OCI-LY1 (cell line): ENCODE measurements at regions not wholly inside any gene's neighbourhood (a gene's known extent, or its start where the extent isn't known, plus 50 kb on each side); places are given as distances from the start of the nearest gene placed in this dataset.

Experiments used
- H2AFZ ChIP-seq: fragments of 200-600 bp; sonication (generic), shearing (Covaris generic); 2 replicates; pipeline ENCODE4 v1.6.0; 2014; ENCODE audit warnings: antibody characterized with exemption, mild to moderate bottlenecking, low read length
- H3F3A ChIP-seq: fragments of 200-600 bp; sonication (generic), shearing (Covaris generic); 2 replicates; pipeline ENCODE4 v1.6.0; 2014; ENCODE audit warnings: mild to moderate bottlenecking, antibody characterized with exemption, low read length, moderate library complexity; ENCODE audit not compliant: insufficient read depth
- H3K27ac ChIP-seq: fragments of 200-600 bp; sonication (generic); 2 replicates; pipeline ENCODE4 v1.5.1; 2014; ENCODE audit warnings: low read length, mixed run types, mild to moderate bottlenecking, low read depth; ENCODE audit not compliant: poor library complexity, severe bottlenecking
- H3K27me3 ChIP-seq: fragments of 200-600 bp; sonication (generic); 2 replicates; pipeline ENCODE4 v1.6.0; 2014; ENCODE audit warnings: antibody characterized with exemption, mild to moderate bottlenecking, low read length, moderate library complexity; ENCODE audit not compliant: insufficient read depth
- H3K36me3 ChIP-seq: fragments of 200-600 bp; sonication (generic); 2 replicates; pipeline ENCODE4 v1.6.1; 2014; ENCODE audit warnings: mild to moderate bottlenecking, antibody characterized with exemption, low read length, moderate library complexity, mixed read lengths; ENCODE audit not compliant: insufficient read depth
- H3K4me1 ChIP-seq: fragments of 200-600 bp; sonication (generic); 2 replicates; pipeline ENCODE4 v1.5.1; 2014; ENCODE audit warnings: mild to moderate bottlenecking, low read length, moderate library complexity; ENCODE audit not compliant: insufficient read depth, severe bottlenecking
- H3K4me2 ChIP-seq: fragments of 200-600 bp; sonication (generic), shearing (Covaris generic); 2 replicates; pipeline ENCODE4 v1.6.1; 2014; ENCODE audit warnings: low read length
- H3K4me3 ChIP-seq: fragments of 200-600 bp; sonication (generic); 2 replicates; pipeline ENCODE4 v1.5.1; 2014; ENCODE audit warnings: low read length, low read depth, mild to moderate bottlenecking, mixed read lengths; ENCODE audit not compliant: poor library complexity, severe bottlenecking
- H3K79me2 ChIP-seq: fragments of 200-600 bp; shearing (Covaris generic); 2 replicates; pipeline ENCODE4 v1.6.1; 2016; ENCODE audit warnings: mixed run types, low read length, mixed read lengths; ENCODE audit not compliant: insufficient read depth
- H3K9ac ChIP-seq: fragments of 200-600 bp; sonication (generic), shearing (Covaris generic); 2 replicates; pipeline ENCODE4 v1.6.1; 2014; ENCODE audit warnings: mild to moderate bottlenecking, low read length, mixed read lengths
- H3K9me2 ChIP-seq: fragments of 200-600 bp; sonication (generic), shearing (Covaris generic); 2 replicates; pipeline ENCODE4 v1.6.1; 2014; ENCODE audit warnings: low read depth, mild to moderate bottlenecking, low read length, mixed read lengths
- H3K9me3 ChIP-seq: fragments of 200-600 bp; shearing (Covaris generic); 2 replicates; pipeline ENCODE4 v1.6.1; 2014; ENCODE audit warnings: low read length, mixed read lengths
- H4K20me1 ChIP-seq: fragments of 200-600 bp; sonication (generic), shearing (Covaris generic); 2 replicates; pipeline ENCODE4 v1.6.0; 2016; ENCODE audit warnings: mild to moderate bottlenecking, low read length; ENCODE audit not compliant: insufficient read depth
- CTCF ChIP-seq: fragments of 200-600 bp; sonication (generic), shearing (Covaris generic); IDR thresholded peaks from 2 replicates; pipeline ENCODE4 v1.5.1; 2017; ENCODE audit warnings: mild to moderate bottlenecking, antibody characterized with exemption, low read length, moderate library complexity, mixed read lengths
- EZH2 ChIP-seq: fragments of 200-600 bp; sonication (generic), shearing (Covaris generic); IDR thresholded peaks from 2 replicates; pipeline ENCODE4 v1.8.0; 2017; ENCODE audit warnings: borderline replicate concordance, mixed run types, mild to moderate bottlenecking, antibody characterized with exemption, low read length, moderate library complexity, mixed read lengths

- H4K20me1 ChIP-seq = no peaks in the 10 kb centered on the region
- no peak overlapping the region for H3K9ac ChIP-seq
- no peak overlapping the region for H3K4me3 ChIP-seq
- no peak overlapping the region for H3K4me2 ChIP-seq
- no peak overlapping the region for H2AFZ ChIP-seq
- H3K27me3 ChIP-seq = no peaks in the 10 kb centered on the region
- H3F3A ChIP-seq = no peaks in the 10 kb centered on the region
- no peaks in the 10 kb centered on the region for H3K79me2 ChIP-seq
- no peak for TF ChIP-seq CTCF
- no peak for TF ChIP-seq EZH2
- no peak overlapping the region for H3K27ac ChIP-seq
- H3K9me3 ChIP-seq = no peaks in the 10 kb centered on the region
- no peaks in the 10 kb centered on the region for H3K36me3 ChIP-seq
- H3K4me1 ChIP-seq = no peaks in the 10 kb centered on the region
- H3K9me2 ChIP-seq = no peaks in the 10 kb centered on the region
Measured at GRCh38 chr11:71103266-71103665, 149.1 kb downstream of the SHANK2 start.

- Histone ChIP-seq H4K20me1 (no peaks in the 10 kb centered on the region), H3K9ac (no peak overlapping the region), H2AFZ (no peak overlapping the region), H3K9me3 (no peaks in the 10 kb centered on the region), H3K9me2 (no peaks in the 10 kb centered on the region), H3K4me1 (no peaks in the 10 kb centered on the region), H3K27me3 (peaks cover 3% of the 10 kb centered on the region; the same call in 1 of the 2 replicates), H3K4me2 (no peak overlapping the region), H3K79me2 (no peaks in the 10 kb centered on the region), H3F3A (no peaks in the 10 kb centered on the region), H3K4me3 (no peak overlapping the region), H3K27ac (no peak overlapping the region), H3K36me3 (no peaks in the 10 kb centered on the region)
- no peak for TF ChIP-seq EZH2
- no peak for TF ChIP-seq CTCF
Measured at GRCh38 chr11:71102251-71102995, 150.0 kb downstream of the SHANK2 start.

GRCh38 chr11:71101606-71102005, 150.8 kb downstream of the SHANK2 start:
- Histone ChIP-seq H3K9me2 (no peaks in the 10 kb centered on the region), H3K4me3 (no peak overlapping the region), H3K27ac (no peak overlapping the region), H2AFZ (no peak overlapping the region), H3K27me3 (peaks cover 3% of the 10 kb centered on the region; the same call in 1 of the 2 replicates), H3F3A (no peaks in the 10 kb centered on the region), H3K4me2 (no peak overlapping the region), H3K36me3 (no peaks in the 10 kb centered on the region), H3K4me1 (no peaks in the 10 kb centered on the region), H3K79me2 (no peaks in the 10 kb centered on the region), H3K9me3 (no peaks in the 10 kb centered on the region), H3K9ac (no peak overlapping the region), H4K20me1 (no peaks in the 10 kb centered on the region)
- TF ChIP-seq CTCF (no peak), EZH2 (no peak)
